ENCODE measurements at regions not wholly inside any gene's neighbourhood (a gene's known extent, or its start where the extent isn't known, plus 50 kb on each side); places are given as distances from the start of the nearest gene placed in this dataset.

DNA sequence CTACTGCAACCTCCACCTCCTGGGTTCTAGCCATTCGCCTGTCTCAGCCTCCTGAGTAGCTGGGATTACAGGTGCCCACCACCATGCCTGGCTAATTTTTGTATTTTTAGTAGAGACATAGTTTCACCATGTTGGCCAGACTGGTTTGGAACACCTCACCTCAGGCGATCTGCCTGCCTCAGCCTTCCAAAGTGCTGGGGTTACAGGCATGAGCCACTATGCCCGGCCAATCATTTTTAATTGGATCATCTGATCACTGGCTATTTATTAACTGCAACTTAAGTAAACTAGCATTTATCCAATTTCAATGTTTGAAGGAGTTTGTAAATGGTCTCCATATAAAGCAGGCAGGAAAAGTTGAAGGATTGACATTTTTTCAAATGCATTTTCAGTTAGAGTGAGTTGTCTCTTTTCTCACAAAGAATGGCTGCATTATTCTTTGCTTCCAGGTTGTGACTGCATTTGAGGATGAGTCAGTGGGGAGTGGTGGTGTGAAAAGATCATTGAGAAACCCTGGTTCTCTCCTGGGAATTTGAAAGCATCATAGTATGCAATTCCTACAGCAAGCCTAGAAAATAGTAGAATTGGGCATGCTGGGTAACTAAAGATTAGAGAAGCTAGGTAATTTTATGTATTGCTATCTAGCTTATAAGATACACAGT is 431.1 kb upstream of the ZEB2 start:
- no peaks in the 10 kb centered on the region for H3K4me1 ChIP-seq (ENCODE audit: control insufficient read depth in 2 of 3, insufficient read depth in 2 of 3, low read depth in 1 of 3, low read length in 3 of 3)
- no peaks in the 10 kb centered on the region for H3K27me3 ChIP-seq (ENCODE audit: control insufficient read depth, insufficient read depth, low read length)
- H3K9me3 ChIP-seq (ENCODE audit: control insufficient read depth in 2 of 3, insufficient read depth in 1 of 3, low read length in 3 of 3): no peaks in the 10 kb centered on the region
- no peak overlapping the region for H3K9ac ChIP-seq (ENCODE audit: low read length in 3 of 3)
- H3K27ac ChIP-seq (ENCODE audit: low read depth in 2 of 2, low read length in 2 of 2): no peak overlapping the region
- H3K36me3 ChIP-seq (ENCODE audit: control insufficient read depth in 2 of 3, insufficient read depth in 3 of 3, low read length in 3 of 3): no peaks in the 10 kb centered on the region
- H3K4me3 ChIP-seq (ENCODE audit: low read length in 3 of 3): no peak overlapping the region
- FAIRE-seq (no peak), DNase-seq (no peak)
- TF ChIP-seq, protein P1, sequence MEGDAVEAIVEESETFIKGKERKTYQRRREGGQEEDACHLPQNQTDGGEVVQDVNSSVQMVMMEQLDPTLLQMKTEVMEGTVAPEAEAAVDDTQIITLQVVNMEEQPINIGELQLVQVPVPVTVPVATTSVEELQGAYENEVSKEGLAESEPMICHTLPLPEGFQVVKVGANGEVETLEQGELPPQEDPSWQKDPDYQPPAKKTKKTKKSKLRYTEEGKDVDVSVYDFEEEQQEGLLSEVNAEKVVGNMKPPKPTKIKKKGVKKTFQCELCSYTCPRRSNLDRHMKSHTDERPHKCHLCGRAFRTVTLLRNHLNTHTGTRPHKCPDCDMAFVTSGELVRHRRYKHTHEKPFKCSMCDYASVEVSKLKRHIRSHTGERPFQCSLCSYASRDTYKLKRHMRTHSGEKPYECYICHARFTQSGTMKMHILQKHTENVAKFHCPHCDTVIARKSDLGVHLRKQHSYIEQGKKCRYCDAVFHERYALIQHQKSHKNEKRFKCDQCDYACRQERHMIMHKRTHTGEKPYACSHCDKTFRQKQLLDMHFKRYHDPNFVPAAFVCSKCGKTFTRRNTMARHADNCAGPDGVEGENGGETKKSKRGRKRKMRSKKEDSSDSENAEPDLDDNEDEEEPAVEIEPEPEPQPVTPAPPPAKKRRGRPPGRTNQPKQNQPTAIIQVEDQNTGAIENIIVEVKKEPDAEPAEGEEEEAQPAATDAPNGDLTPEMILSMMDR (IDR thresholded peaks at IDR 0.05; ENCODE audit: borderline replicate concordance, extremely low read depth, insufficient read depth): no peak
- intact Hi-C loops (cut with DNase I): no loop called here

DNA sequence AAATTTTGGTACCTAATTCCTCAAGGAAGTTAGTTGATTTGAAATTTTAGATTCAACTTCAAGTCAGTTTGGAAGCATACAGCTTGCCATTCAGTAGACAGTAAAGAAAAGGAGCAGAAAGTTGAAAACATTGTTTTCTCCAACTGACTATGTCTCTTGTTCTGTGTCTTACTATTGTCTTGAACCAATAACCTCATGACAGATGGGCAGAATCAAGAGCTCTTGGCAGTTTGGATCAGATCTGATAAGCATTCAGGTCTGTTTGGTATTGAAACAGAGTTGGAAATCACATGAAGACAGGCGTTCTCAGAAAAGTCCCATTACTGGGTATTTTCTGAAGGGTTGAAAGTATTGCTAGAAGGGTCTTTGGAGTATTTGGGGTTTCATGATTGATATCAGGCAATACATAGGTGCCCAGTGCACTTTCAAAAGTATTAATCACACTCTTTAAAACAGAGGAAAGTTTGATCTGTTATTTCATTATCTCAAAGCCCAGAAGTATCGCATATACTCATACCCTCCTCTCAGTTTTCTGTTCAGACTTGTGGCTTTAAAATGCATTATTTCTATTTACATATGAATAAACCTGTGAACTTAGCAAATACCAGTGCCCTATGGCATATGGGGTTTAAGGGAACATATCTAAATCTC is 428.4 kb upstream of the ZEB2 start:
- no peaks in the 10 kb centered on the region for H3K4me1 ChIP-seq (ENCODE audit: control insufficient read depth in 2 of 3, insufficient read depth in 2 of 3, low read depth in 1 of 3, low read length in 3 of 3)
- intact Hi-C loops (cut with DNase I): no loop called here
- no peaks in the 10 kb centered on the region for H3K27me3 ChIP-seq (ENCODE audit: control insufficient read depth, insufficient read depth, low read length)
- H3K27ac ChIP-seq (ENCODE audit: low read depth in 2 of 2, low read length in 2 of 2): no peak overlapping the region
- no peaks in the 10 kb centered on the region for H3K9me3 ChIP-seq (ENCODE audit: control insufficient read depth in 2 of 3, insufficient read depth in 1 of 3, low read length in 3 of 3)
- TF ChIP-seq, protein P1 (IDR thresholded peaks at IDR 0.05; ENCODE audit: borderline replicate concordance, extremely low read depth, insufficient read depth): no peak
- DNase-seq: no peak
- no peak for FAIRE-seq
- H3K9ac ChIP-seq (ENCODE audit: low read length in 3 of 3): no peak overlapping the region
- no peaks in the 10 kb centered on the region for H3K36me3 ChIP-seq (ENCODE audit: control insufficient read depth in 2 of 3, insufficient read depth in 3 of 3, low read length in 3 of 3)
- no peak overlapping the region for H3K4me3 ChIP-seq (ENCODE audit: low read length in 3 of 3)

DNA sequence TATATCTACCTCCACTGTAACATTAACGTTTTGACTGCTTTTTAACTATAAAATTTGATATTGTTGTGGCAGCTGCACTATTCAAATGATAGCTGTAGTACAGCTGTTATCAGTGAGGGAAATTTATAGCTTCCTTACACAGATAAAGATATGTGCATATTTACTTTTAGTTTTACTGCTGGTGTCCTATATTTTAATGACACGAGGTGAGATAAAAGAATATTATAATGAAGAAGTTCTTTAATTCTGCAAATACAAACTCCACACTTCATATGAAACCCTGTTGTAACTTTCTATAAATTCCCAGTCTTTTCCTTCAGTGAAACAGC is 427.8 kb upstream of the ZEB2 start:
- H3K4me3 ChIP-seq (ENCODE audit: low read length in 3 of 3): no peak overlapping the region
- TF ChIP-seq, protein P1 (IDR thresholded peaks at IDR 0.05; ENCODE audit: borderline replicate concordance, extremely low read depth, insufficient read depth): no peak
- H3K27me3 ChIP-seq (ENCODE audit: control insufficient read depth, insufficient read depth, low read length): no peaks in the 10 kb centered on the region
- H3K36me3 ChIP-seq (ENCODE audit: control insufficient read depth in 2 of 3, insufficient read depth in 3 of 3, low read length in 3 of 3): no peaks in the 10 kb centered on the region
- FAIRE-seq (no peak), DNase-seq (no peak)
- no peak overlapping the region for H3K9ac ChIP-seq (ENCODE audit: low read length in 3 of 3)
- intact Hi-C loops (cut with DNase I): no loop called here
- H3K27ac ChIP-seq (ENCODE audit: low read depth in 2 of 2, low read length in 2 of 2): no peak overlapping the region
- no peaks in the 10 kb centered on the region for H3K4me1 ChIP-seq (ENCODE audit: control insufficient read depth in 2 of 3, insufficient read depth in 2 of 3, low read depth in 1 of 3, low read length in 3 of 3)
- H3K9me3 ChIP-seq (ENCODE audit: control insufficient read depth in 2 of 3, insufficient read depth in 1 of 3, low read length in 3 of 3): no peaks in the 10 kb centered on the region

Data from kidney (tissue), 13 donors.